ENCODE measurements at regions not wholly inside any gene's neighbourhood (a gene's known extent, or its start where the extent isn't known, plus 50 kb on each side); places are given as distances from the start of the nearest gene placed in this dataset.
"Not testable (repeated sequence)": the region's sequence is repeated elsewhere in the genome, so short reads cannot be mapped to it uniquely, and the experiment has no call there.

DNA sequence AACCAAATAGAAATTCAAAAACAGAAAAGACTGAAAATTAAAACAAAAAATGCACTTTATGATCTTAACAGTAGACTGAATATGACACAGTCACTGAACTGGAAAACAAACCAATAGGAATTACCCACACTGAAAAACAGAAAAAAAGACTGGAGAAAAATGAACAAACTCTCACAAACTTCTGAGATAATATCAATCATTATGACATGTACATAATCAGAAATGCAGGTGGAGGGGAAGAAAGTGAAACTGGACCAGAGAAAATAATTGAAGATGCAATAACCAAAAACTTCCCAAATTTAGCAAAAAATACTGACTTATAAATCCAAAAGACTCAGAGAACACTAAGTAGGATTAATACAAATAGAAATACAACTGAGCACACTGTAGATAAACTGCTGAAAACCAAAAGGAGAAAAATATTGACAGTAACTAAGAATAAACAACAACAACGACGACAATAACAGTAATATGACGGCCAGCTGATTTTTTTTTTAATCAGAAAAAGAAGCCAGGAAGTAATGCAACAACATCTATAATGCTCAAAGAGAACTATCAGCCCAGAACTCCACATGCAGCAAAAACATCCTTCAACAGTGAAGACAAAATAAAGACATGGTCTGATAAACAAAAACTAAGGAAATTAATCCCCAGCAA is 108.1 kb downstream of the ZFAND4 start:
- no peak for DNase-seq

DNA sequence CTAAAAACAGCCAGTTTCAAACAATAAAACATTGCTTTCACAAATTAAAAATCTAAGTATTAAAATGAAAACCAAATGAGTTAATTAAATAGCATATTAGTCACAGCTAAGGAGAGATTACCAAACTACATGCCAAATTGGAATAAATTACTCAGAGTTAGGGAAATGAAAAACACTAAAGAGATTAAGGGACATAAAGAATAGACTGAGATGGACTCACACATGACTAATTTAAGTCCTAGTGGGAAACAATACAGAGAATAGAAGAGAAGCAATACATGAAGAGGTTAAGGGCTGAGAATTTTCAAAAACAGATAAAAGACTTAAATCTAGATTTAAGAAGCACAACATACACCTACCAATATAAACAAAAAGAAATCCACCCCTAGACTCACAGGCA is 110.6 kb downstream of the ZFAND4 start:
- no peak for DNase-seq

DNA sequence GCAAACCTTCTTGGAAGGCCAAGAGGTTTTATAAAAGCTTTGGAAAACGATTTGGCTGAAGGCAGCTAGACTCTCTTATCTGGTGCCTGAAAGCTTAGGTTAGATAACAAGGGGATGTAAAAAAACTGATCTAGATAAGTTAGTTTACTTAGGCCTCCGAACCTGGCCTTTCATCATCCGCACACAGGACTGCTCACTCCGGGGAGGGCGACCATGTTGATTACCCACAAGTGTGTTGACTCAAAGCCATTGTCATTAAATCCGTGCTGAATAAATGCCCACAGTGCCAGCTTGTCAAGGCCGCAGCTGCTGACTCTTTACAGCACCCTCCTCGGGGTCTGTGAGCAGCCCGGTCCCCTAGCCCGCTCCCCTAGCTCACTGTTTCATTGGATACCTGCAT is 112.3 kb downstream of the ZFAND4 start:
- no peak for DNase-seq

DNA sequence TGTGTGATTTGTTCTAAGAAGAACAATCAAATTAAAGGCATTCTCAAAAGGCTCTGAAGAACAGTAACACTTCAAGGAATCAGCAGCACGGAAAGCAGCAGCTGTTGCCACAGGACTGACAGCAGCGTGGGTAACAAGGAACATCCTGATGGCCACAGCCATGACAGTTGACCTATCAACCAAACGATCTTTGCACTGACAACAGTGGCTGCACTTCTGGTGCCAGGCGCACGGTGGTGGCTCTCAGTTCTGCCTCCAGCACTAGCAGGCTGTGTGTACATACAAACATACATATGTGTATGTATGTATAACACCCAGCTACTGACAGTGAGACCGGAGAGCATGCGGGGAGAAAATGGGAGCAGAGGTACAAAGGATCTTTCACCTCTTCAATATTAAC is 114.1 kb downstream of the ZFAND4 start:
- DNase-seq = peak; percentile 2

DNA sequence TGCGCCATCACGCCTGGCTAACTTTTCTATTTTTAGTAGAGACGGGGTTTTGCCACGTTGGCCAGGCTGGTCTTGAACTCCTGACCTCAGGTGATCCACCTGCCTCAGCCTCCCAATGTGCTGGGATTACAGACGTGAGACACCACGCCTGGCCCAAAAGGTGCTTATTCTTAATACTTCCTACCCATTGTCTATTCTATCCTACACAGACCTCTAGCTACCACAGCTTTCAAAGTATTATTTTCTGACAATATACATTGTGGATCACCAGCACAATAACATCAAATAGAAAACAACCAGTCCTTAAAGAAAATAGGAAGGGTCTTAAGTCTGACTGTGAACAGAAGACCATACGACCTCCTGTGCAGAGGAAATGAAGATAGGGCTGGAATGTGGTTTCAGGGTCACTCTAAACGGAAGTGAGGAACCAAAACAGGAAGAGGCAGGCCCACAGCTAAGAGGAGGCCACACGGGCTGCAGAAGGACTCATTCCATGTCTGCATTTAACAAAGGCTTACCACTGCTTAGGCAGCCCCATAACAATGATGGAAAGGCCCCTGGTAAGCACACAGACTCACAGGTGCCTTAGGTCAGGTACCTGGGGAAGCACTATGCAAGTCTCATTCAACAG is 115.2 kb downstream of the ZFAND4 start:
- peak; percentile 48 for DNase-seq

DNA sequence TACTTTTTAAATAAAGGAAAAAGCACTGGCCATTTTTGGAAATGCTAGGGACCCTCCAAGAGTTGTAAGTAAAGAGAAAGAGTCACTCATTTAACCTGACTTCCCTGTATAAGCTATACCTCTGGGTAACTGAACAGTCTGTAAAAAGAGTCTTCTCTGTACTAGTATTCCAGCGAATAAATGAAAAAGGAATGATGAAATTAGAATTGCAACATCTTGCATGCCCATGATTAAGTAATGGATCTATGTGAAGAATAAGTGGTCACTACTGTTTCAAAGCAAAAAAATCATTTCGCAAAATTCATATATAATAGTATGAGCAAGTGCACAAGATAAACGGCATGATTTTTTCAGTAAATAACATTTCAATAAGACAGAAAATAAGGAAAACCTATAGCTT is 116.8 kb downstream of the ZFAND4 start:
- DNase-seq = no peak

DNA sequence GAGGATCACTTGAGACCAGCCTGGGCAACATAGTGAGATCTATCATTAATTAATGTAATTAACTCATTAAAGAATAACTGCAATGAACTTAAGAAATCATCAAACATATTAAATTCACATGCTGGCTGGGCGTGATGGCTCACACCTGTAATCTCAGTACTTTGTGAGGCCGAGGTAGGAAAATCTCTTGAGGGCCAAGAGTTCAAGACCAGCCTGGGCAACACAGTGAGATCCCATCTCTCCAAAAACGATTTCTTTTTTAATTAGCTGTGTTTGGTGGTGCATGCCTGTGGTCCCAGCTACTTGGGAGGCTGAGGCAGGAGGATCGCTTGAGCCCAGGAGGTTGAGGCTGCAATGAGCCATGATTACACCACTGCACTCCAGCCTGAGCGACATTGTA is 117.2 kb downstream of the ZFAND4 start:
- DNase-seq = not testable (repeated sequence)

DNA sequence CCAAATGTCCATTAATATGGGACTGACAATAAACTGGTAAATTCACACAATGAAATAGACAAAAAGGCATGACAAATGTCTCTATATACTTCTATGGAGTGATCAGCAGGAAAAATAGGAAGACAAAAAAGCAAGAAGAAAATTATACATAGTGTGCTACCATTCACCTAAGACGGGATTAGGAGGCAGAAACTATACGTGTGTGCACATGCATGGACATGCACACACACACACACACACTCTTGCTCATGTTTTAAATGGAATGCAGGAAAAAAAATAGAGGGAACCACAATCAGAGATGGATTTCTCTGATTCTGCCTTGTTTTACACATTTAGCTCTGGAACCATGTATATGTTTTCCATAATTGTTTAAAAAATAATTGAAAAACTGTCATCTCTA is 119.0 kb downstream of the ZFAND4 start:
- no peak for DNase-seq

DNA sequence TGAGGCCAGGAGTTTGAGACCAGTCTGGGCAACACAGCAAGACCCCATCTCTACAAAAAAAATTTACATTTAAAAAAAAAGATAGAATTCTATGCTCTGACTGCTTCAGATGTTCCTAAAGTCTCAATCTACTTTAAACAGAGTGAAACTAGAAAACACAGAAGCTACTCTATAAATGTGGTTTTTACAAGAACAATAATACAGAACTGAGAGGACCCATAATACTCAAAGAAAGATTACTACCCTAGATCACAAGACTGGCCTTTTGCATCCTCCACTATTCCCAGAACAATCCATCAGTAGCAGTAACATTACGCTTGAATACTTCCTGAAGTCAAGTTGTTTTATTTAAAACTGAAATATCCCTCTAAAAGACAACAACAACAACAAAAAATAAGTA is 119.4 kb downstream of the ZFAND4 start:
- no peak for DNase-seq

DNA sequence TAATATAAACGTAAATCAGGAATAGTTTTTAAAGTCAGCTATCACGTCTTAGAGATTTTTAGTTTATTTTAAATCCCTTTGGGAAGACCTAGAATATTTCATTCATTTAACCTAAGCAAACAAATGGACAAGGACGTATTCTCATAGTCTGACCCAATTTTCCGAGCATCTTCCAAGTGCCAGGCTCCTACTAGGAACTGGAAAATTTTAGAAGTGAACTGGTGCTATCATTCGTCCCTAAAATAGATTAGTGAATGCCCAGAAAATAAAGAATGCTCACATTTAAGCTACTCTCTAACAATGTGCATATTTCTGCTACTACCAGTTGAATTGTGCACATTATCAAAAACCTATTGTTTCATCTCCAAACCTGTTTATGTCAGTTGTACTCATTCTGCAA is 120.1 kb downstream of the ZFAND4 start:
- DNase-seq = no peak

DNA sequence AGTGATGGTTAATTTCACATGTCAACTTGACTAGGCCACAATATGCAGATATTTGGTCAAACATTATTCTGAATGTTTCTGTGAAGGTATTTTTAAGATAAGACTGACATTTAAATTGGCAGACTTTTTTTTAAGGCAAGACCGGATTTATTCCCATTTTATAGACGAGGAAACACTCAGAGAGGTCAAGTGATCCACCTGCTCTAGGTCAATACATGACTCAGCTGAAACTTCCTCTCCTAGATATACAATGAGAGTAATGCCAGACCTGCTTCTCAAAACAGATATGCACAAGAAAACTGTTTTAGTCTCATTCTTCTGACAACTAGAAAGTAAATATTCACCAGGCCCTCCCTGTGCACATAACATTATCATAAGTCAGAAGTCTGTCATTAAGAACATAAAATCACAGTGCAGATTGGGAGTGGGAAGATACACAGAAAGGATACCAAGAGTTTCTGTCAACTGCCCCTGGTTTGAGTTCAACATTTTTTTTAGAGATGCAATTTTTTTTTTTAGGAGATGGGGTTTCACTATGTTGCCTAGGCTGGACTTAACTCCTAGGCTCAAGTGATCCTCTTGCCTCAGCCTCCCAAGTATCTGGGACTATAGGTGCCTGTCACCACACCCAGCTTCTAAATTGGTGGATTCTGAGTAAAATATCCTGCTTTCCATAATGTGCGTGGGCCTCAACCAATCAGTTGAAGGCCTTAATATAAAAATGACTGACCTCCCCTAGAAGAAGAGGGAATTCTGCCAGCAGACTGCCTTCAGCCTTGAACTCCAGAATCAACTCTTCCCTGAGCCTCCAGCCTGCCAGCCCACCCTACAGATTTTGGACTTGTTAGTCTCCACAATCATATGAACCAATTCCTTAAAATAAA is 121.4 kb downstream of the ZFAND4 start:
- no peak for DNase-seq

DNA sequence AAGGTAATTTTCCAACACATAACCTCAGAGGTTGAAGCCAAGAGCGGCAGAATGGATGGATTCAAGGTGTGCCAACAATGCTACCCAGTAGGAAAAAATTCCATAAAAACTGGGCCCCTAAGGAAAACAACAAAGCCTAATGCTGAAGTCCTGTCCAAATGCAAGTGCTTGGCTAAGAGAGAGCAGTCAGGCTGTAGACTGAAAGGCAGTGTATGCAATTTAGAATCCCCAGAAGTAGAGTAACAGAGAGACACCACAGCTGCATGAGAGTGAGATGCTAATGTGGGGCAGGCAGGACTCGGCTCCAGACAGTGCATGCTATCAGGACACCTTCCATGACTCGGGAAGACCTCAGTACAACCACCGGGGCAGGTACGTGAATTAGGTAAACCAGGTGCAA is 124.5 kb downstream of the ZFAND4 start:
- no peak for DNase-seq

DNA sequence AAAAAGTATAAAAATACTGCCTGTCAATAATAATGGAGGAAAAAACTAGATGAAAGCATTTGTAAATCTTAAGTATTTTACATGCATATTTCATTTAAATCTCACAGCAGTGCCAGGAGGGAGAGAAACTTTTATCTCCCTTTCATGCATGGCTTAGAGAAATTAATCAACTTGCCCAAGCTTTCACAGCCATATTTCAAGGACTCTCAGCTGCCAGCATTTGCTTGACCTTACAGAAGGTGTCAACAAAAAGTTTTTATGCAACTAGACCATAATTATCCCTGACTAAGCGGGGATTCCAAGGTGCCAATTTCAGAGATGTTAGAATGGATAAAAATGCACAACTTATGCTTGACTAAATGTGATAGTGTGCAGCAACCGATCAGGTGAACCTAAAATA is 125.4 kb downstream of the ZFAND4 start:
- DNase-seq = no peak

DNA sequence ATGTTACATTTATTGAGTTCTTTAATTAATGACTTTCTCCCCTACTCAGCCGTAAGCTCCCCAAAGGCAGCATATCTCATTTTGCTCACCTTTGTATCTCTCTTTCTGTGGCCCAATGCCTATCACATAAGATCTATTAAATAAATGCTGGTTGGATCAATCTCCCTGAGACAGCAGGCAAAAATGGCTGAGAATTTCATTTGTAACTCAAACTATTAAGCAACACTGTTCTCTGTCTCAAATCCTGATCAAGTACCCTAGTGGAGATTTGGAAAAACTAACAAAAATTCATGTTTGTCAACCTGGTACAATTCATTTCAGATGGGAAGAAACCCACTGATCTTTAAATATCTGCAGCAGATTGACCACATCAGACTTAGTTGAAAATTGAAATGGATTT is 127.4 kb downstream of the ZFAND4 start:
- DNase-seq = no peak

DNA sequence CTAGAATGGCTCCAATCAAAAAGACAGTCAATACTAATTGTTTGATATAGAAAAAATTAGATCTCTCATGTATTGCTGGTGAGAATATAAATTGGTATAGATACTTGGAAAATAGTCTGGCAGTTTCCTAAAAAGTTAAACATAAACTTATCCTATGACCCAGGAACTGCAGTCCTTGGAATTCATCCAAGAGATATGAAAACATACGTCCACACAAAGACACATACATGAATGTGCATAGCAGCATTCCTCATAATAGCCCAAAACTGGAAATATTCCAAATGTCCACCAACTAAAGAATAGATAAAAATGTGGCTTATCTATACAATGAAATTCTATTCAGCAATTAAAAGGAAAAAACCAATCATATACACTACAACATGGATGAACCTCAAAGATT is 128.4 kb downstream of the ZFAND4 start:
- DNase-seq = no peak

DNA sequence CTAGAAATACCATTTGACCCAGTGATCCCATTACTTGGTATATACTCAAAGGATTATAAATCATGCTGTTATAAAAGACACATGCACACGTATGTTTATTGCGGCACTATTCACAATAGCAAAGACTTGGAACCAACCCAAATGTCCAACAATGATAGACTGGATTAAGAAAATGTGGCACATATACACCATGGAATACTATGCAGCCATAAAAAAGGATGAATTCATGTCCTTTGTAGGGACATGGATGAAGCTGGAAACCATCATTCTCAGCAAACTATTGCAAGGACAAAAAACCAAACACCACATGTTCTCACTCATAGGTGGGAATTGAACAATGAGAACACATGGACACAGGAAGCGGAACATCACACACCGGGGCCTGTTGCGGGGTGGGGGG is 131.5 kb downstream of the ZFAND4 start:
- not testable (repeated sequence) for DNase-seq

DNA sequence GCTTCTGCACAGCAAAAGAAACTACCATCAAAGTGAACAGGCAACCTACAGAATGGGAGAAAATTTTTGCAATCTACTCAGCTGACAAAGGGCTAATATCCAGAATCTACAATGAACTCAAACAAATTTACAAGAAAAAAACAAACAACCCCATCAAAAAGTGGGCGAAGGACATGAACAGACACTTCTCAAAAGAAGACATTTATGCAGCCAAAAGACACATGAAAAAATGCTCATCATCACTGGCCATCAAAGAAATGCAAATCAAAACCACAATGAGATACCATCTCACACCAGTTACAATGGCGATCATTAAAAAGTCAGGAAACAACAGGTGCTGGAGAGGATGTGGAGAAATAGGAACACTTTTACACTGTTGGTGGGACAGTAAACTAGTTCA is 132.0 kb downstream of the ZFAND4 start:
- not testable (repeated sequence) for DNase-seq

DNA sequence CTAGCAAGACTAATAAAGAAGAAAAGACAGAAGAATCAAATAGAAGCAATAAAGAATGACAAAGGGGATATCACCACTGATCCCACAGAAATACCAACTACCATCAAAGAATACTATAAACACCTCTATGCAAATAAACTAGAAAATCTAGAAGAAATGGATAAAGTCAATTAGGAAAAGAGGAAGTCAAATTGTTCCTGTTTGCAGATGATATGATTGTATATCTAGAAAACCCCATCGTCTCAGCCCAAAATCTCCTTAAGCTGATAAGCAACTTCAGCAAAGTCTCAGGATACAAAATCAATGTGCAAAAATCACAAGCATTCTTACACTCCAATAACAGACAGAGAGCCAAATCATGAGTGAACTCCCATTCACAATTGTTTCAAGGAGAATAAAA is 133.0 kb downstream of the ZFAND4 start:
- not testable (repeated sequence) for DNase-seq

DNA sequence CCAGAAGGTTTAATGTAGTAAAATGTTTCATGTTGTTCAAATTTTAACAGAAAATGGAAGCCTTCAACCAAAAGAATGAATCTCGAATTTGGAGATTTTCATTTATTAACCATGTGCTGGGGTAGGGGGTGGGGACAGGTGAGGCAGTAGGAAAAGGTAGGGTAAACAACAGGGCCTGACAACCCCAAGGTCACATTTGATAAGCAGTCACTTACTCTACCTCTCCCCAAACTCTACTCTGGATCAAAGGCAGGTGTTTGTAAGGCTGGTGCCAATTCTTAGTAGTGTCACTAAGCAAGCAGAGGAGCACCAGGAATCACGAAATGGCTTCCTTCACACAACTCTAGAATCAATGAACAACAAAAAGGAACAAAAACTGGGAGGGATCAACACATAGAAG is 138.0 kb downstream of the ZFAND4 start:
- no peak for DNase-seq

DNA sequence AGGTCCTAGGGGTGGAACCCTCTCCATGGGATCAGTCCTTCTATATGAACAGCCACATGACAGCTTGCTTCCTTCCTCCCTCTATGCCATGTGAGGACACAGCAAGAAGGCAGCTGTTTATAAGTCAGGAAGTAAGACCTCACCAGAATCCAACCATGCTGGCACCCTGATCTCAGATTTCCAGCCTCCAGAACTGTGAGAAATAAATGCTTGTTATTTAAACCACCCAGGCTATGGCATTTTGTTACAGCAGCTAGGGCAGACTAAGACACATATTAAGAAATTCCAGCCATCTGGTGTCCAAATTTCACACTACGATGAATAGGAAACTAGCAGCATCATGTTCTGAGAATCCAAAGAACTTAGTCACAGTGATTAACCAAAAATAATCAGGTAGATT is 140.1 kb downstream of the ZFAND4 start:
- DNase-seq = no peak

DNA sequence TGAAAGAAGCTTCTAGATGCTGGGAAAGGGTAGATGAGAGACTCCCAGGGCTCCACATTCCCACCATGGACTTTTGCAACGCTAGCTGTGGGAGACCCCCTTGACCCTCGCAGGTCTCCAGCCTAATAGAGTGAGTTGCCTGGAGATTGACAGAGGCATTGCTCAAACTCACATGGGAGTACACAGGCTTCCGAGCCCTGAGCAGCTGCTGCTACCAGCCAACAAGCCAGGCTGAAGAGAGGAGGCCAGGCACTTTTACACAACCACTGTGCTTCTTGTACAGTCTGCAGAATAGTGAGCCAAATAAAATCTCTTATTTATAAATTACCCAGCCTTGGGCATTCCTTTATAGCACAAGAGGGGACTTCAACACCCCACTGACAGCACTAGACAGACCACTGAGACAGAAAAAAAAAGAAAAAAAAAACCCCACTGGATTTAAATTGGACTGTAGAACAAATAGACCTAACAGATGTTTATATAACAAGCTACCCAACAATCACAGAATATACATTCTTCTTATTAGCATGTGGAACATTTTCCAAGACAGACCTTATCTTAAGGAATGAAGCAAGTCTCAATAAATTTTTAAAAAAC is 146.2 kb downstream of the ZFAND4 start:
- no peak for DNase-seq

DNA sequence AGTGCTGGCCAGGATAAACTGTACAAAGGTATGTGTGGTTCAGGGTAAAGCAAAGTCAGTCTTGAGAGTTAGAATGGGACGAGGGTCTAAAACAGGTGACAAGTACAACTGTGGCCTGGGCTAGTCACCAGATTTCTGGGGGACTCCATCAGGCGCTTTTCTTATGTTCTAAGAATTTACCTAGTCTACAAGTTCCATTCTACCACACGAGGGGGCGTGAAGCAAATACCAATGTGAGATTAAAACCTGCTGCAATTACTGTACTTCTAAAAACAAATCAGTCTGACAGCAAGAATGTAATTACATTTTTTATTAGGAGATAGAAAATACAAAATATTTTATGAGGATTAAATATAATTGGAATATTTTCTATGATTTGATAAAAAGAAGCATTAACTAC is 146.5 kb downstream of the ALOX5 start:
- no peak for DNase-seq

DNA sequence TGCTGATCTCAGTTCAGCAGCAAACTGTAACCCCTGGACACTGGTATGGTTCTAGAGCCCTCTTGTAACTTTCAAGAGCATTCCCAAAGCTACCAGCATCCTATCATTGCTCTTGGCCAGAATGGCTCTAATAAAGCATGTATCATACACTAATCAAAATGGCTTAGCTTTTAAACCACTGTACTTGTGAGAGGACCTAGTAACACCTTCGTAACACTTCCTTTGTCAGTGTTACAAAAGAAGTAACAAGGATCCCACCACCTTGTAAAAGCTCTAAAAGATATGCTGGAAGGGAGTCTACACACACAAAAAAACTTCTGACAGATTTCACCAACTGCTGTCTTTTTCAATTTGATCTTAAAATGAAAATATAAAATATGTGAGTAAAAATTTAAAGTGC is 144.7 kb downstream of the ALOX5 start:
- DNase-seq = no peak

DNA sequence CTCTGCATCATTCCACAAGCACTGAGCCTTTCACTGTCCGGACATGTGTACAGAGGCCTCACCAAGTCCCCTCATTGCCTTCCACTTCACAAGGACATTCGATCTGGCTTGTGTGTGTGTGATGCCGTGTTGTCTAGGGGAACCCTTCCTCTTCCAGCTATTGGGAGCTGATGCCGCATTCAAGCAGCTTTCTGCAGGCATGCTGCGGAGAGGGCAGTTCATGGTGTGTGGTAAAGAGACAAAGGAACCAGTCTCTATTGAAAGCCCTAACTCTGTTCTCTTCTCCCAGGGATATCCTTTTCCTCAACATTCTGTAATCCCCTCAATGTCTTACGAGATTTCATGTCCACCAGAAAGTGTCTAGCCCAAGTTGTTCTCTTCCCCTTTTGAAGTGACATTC is 141.6 kb downstream of the ALOX5 start:
- no peak for DNase-seq
